A204.1 (cell line): ENCODE measurements at regions not wholly inside any gene's neighbourhood (a gene's known extent, or its start where the extent isn't known, plus 50 kb on each side); places are given as distances from the start of the nearest gene placed in this dataset.

ENCODE experiments used
- FAIRE-seq: peaks from 2 replicates; lab custom pipeline; 2012; peaks lifted over from hg19 to GRCh38; lab: Jason Lieb, UNC

- FAIRE-seq, result no peak
Measured at GRCh38 chrX:112901869-112902725, 61.5 kb upstream of the AMOT start.

GRCh38 chrX:112896051-112896450 lies 55.4 kb upstream of the AMOT start:
- no peak for FAIRE-seq
